Loucy (cell line): ENCODE measurements at regions not wholly inside any gene's neighbourhood (a gene's known extent, or its start where the extent isn't known, plus 50 kb on each side); places are given as distances from the start of the nearest gene placed in this dataset.

Experiments used
- H2AFZ ChIP-seq: fragments of 200-600 bp; sonication (generic); 2 replicates; pipeline ENCODE4 v1.6.0; 2016; ENCODE audit warnings: antibody characterized with exemption, mild to moderate bottlenecking, low read length, moderate library complexity
- H3F3A ChIP-seq: fragments of 200-600 bp; 2 replicates; pipeline ENCODE4 v1.6.0; 2016; ENCODE audit warnings: antibody characterized with exemption, low read depth, mild to moderate bottlenecking
- H3K27me3 ChIP-seq: fragments of 200-600 bp; sonication (generic); 2 replicates; pipeline ENCODE4 v1.6.1; 2014; ENCODE audit warnings: low read length, mild to moderate bottlenecking; ENCODE audit not compliant: insufficient read depth, poor library complexity, severe bottlenecking
- H3K36me3 ChIP-seq: fragments of 200-600 bp; sonication (generic); 2 replicates; pipeline ENCODE4 v1.6.1; 2016; ENCODE audit warnings: low read length; ENCODE audit not compliant: insufficient read depth
- H3K4me1 ChIP-seq: fragments of 200-600 bp; sonication (generic); 2 replicates; pipeline ENCODE4 v1.5.1; 2014; ENCODE audit warnings: low read length, mild to moderate bottlenecking; ENCODE audit not compliant: insufficient read depth, poor library complexity, severe bottlenecking
- H3K4me2 ChIP-seq: fragments of 200-600 bp; sonication (generic); 2 replicates; pipeline ENCODE4 v1.6.0; 2014; ENCODE audit warnings: antibody characterized with exemption, low read length, low read depth, mild to moderate bottlenecking; ENCODE audit not compliant: poor library complexity, severe bottlenecking
- H3K4me3 ChIP-seq: fragments of 200-600 bp; sonication (generic); 2 replicates; pipeline ENCODE4 v1.5.1; 2014; ENCODE audit warnings: low read length, mild to moderate bottlenecking, mixed read lengths; ENCODE audit not compliant: poor library complexity, severe bottlenecking
- H3K79me2 ChIP-seq: fragments of 200-600 bp; sonication (generic); 2 replicates; pipeline ENCODE4 v1.6.1; 2014; ENCODE audit warnings: low read length; ENCODE audit not compliant: insufficient read depth
- H3K9ac ChIP-seq: fragments of 200-600 bp; sonication (generic); 2 replicates; pipeline ENCODE4 v1.6.0; 2014; ENCODE audit warnings: mild to moderate bottlenecking, low read depth, low read length, moderate library complexity; ENCODE audit not compliant: poor library complexity, severe bottlenecking
- H3K9me2 ChIP-seq: fragments of 200-600 bp; sonication (generic); replicated peaks from 2 replicates; pipeline ENCODE4 v1.6.1; 2016; ENCODE audit warnings: low read depth, low read length, mixed read lengths
- H3K9me3 ChIP-seq: fragments of 200-600 bp; sonication (generic); 2 replicates; pipeline ENCODE4 v1.6.1; 2014; ENCODE audit warnings: mild to moderate bottlenecking, antibody characterized with exemption, low read length, low read depth; ENCODE audit not compliant: insufficient read depth
- H4K20me1 ChIP-seq: fragments of 200-600 bp; sonication (generic); 2 replicates; pipeline ENCODE4 v1.6.0; 2014; ENCODE audit warnings: antibody characterized with exemption, low read length, mild to moderate bottlenecking; ENCODE audit not compliant: insufficient read depth, poor library complexity, severe bottlenecking
- EZH2phosphoT487 ChIP-seq: fragments of 200-600 bp; IDR thresholded peaks from 2 replicates; pipeline ENCODE4 v1.6.1; 2018; ENCODE audit warnings: antibody characterized with exemption, mild to moderate bottlenecking, moderate library complexity, borderline replicate concordance
- TF ChIP-seq, protein P1 (sequence below): fragments of 200-600 bp; sonication (generic); conservative IDR thresholded peaks from 2 replicates; pipeline ENCODE4 v1.5.1; 2014; ENCODE audit warnings: mild to moderate bottlenecking, antibody characterized with exemption, low read length

DNA sequence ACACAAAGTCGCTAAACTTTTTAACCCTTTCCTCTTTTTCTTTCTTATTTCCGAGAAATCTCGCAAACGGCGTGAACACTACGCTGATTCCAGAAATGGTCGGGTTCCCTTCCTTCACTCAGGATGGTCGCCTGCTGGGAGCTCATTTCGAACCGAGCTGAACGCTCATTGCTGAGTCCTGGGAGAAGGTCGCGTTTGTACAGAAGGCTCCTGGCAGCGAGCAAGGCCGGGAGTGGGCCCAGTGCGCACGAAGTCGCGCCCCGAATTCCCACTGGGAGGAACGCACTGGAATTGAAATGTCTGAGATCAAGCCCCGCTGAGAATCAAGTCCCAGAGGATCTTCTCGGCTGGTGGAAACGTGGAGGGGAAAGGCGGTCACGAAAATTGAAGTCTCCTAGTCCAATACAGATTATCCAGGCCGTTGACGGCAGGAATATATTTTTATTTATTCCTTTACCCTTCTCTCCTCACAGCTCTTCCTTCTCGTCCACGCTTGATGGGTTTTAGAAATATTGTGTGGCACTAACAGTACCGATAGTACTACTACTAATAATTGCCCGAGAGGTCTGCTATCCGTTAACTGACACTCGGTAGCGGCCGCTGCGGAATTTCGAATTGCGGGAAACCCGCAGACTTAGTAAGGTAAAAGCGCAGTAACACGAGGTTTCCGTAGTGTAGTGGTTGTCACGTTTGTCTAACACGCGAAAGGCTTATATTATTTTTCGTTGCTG, 207.2 kb upstream of the ZNF184 start:
- Histone ChIP-seq H3K4me3 (no peak overlapping the region), H3K27me3 (no peaks in the 10 kb centered on the region), H3K9ac (no peak overlapping the region), H2AFZ (no peak overlapping the region), H4K20me1 (no peaks in the 10 kb centered on the region), H3K36me3 (no peaks in the 10 kb centered on the region), H3K9me3 (no peaks in the 10 kb centered on the region), H3F3A (no peaks in the 10 kb centered on the region), H3K79me2 (no peaks in the 10 kb centered on the region), H3K4me1 (no peaks in the 10 kb centered on the region), H3K9me2 (no peaks in the 10 kb centered on the region), H3K4me2 (no peak overlapping the region)
- TF ChIP-seq EZH2phosphoT487, result no peak
- TF ChIP-seq, protein P1, sequence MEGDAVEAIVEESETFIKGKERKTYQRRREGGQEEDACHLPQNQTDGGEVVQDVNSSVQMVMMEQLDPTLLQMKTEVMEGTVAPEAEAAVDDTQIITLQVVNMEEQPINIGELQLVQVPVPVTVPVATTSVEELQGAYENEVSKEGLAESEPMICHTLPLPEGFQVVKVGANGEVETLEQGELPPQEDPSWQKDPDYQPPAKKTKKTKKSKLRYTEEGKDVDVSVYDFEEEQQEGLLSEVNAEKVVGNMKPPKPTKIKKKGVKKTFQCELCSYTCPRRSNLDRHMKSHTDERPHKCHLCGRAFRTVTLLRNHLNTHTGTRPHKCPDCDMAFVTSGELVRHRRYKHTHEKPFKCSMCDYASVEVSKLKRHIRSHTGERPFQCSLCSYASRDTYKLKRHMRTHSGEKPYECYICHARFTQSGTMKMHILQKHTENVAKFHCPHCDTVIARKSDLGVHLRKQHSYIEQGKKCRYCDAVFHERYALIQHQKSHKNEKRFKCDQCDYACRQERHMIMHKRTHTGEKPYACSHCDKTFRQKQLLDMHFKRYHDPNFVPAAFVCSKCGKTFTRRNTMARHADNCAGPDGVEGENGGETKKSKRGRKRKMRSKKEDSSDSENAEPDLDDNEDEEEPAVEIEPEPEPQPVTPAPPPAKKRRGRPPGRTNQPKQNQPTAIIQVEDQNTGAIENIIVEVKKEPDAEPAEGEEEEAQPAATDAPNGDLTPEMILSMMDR, result no peak

DNA sequence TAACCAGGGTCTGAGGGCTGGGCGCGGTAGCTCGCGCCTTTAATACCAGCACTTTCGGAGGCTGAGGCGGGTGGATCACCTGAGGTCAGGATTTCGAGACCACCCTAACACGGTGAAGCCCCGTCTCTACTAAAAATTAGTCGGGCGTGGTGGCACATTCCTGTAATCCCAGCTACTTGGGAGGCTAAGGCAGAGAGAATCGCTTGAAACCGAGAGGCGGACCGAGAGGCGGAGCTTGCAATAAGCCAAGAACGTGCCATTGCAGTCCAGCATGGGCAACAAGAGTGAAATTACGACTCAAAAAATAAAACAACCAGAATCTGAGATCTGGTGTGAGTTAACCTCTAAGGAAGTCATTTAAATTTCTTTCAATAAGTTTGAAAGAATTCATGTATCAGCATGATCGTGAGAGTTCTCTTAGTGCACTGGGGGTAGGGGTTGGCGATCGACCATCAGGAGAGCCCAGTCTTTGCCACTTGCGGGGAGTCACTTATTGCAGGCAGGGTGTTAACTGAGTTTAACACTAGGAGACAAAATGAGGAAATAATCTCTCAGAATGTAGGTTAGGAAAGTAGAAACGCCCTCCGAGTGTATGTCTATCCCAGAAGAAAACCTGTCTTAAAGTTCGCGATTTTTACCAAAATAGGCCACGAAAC, 206.5 kb upstream of the ZNF184 start:
- H3K9me2 ChIP-seq, result no peaks in the 10 kb centered on the region
- H3K4me3 ChIP-seq, result no peak overlapping the region
- H3K9me3 ChIP-seq, result no peaks in the 10 kb centered on the region
- H3K79me2 ChIP-seq, result no peaks in the 10 kb centered on the region
- no peak overlapping the region for H2AFZ ChIP-seq
- H4K20me1 ChIP-seq, result no peaks in the 10 kb centered on the region
- H3F3A ChIP-seq, result no peaks in the 10 kb centered on the region
- H3K36me3 ChIP-seq, result no peaks in the 10 kb centered on the region
- no peak overlapping the region for H3K9ac ChIP-seq
- no peaks in the 10 kb centered on the region for H3K27me3 ChIP-seq
- TF ChIP-seq EZH2phosphoT487, result no peak
- TF ChIP-seq, protein P1, result no peak
- no peaks in the 10 kb centered on the region for H3K4me1 ChIP-seq
- H3K4me2 ChIP-seq, result no peak overlapping the region

DNA sequence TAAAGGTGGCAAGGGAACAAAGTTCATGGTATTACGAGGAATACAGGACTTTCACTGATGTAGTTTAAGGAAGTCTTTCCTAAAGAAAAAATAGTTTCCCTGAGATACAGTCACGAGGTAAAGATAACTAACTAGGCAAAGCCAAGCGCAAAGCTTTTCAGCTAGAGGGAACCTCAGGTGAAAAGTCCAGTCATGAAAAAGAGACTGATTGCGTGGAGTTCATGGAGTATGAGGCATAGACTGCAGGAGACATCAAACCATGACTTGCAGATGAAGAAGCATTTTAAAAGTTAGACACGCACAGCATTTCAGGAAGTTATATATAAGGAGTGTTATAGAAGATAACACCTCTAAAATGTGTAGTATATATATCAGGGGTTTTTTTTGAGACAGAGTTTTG, 205.6 kb upstream of the ZNF184 start:
- TF ChIP-seq, protein P1, result no peak
- TF ChIP-seq EZH2phosphoT487, result no peak
- Histone ChIP-seq H3K4me3 (no peak overlapping the region), H3K79me2 (no peaks in the 10 kb centered on the region), H2AFZ (no peak overlapping the region), H3K27me3 (no peaks in the 10 kb centered on the region), H3K4me1 (no peaks in the 10 kb centered on the region), H3F3A (no peaks in the 10 kb centered on the region), H3K9me3 (no peaks in the 10 kb centered on the region), H4K20me1 (no peaks in the 10 kb centered on the region), H3K9me2 (no peaks in the 10 kb centered on the region), H3K4me2 (no peak overlapping the region), H3K36me3 (no peaks in the 10 kb centered on the region), H3K9ac (no peak overlapping the region)
